ENCODE measurements at regions not wholly inside any gene's neighbourhood (a gene's known extent, or its start where the extent isn't known, plus 50 kb on each side); places are given as distances from the start of the nearest gene placed in this dataset.

DNA sequence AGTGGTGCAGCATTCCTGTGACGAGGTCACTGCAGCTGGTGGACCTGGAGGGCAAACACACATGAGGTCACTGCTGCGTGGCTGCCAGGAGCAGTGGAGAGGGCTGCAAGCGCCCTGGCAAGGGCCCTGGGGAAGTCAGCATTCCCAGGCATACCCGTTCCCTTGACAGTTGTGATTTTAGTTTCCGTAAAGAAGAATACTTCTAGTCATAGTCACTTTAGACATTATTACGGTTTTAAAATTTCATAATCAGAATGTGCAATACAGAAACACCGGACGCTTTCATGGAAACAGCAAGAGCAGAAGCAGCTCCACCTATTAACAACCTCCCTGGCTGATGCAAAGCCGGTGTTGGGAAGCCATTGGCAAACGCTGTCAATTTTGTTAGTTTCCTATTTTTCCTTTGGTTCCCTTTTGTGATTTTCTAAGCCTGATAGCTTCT, 129.8 kb downstream of the GADD45G start:
- TF ChIP-seq YY1 (IDR thresholded peaks at IDR 0.05; ENCODE audit: insufficient read depth, insufficient read length) (no peak), SUZ12 (IDR thresholded peaks at IDR 0.05; ENCODE audit: extremely low read depth, insufficient read depth, insufficient read length) (no peak), ZNF274 (IDR thresholded peaks at IDR 0.05; ENCODE audit: low read depth, low read length) (no peak)
